IPS DF 19.7 (cell line): ENCODE measurements at regions not wholly inside any gene's neighbourhood (a gene's known extent, or its start where the extent isn't known, plus 50 kb on each side); places are given as distances from the start of the nearest gene placed in this dataset.
"Not testable (repeated sequence)": the region's sequence is repeated elsewhere in the genome, so short reads cannot be mapped to it uniquely, and the experiment has no call there.

ENCODE experiments used
- DNase-seq: peaks from one replicate; pipeline ENCODE4 v3.0.0-alpha.2; 2013; ENCODE audit warnings: low read depth, low spot score

DNA sequence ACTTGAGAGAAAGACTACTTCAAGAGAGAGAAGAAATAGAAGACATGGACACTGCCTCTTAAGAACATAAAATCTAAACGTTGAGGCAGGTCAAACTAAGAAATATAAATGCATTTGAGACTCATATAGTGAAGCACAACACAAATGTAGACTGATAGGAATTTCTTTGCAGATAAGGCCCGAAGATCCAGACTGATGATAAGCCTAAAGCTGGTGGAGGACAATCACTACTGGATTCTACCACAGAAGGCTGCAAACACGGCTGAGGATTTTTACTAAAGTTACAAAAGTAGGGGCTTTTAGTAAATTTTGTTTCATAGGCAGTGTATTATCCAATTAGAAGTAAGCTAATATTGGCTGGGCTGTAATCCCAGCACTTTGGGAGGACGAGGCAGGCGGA is 278.3 kb downstream of the RAP2B start:
- no peak for DNase-seq

DNA sequence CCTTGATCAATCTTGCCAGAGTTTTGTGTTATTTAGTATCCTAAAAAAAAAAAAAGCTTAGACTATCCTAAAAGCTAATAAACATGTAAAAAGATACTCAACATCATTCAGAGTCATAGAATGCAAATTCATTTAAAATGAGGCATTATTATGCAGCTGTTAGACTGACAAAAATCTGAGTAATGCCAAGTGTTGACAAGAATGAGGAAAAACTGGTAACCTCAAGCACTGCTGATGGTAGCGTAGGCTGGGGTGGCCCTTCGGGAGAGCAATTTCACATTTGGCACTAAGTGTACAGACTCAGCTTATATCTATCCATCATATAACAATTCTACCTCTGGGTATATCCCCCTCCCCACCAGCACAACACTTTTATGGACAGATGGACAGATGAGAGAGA is 280.4 kb downstream of the RAP2B start:
- no peak for DNase-seq

DNA sequence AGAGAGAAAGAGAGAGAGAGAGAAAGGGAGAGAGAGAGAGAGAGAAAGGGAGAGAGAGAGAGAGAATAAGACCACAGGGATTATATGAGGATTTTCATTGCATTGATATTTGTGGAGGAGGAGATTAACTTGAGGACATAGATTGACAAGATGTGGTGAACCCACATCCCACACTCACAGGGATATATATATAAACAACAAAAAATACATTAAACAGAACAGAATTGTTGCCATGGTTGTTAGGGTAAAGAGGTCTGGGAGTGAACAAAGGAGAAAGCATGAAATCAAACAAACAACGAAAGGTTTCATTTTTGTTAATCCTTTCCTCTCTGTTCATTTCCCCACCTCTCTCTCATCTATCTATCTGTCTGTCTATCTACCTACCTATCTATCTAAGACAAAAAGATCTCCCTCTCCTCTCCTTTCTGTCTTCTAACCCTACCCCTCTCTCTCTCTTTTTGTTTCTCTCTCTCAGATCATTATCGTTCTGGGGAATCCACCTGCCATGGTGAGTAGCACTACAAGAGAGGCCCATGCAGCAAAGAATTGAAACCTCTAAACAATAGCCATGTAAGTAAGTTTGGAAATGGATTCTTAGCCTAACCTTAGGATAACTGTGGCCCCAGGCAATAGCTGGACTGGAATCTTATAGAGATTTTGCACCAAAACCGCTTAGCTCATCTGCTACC is 280.9 kb downstream of the RAP2B start:
- no peak for DNase-seq

DNA sequence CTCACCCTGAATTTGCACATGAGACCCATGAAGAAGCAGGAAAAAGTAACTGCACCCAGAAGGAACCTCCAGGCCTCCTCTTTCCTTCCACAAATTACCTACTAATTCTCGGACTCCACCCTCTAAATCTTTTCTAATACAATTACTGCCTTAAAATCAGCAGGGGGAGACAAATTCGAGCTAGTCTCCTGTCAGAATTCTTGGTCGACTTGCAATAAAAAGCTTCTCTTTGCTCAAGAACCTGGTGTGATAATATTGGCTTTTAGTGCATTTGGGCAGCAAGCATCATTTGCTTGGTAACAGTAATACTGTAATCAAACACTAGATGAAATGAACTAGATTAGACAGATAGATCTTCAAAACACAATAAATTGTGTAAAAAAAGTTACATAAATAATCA is 281.9 kb downstream of the RAP2B start:
- DNase-seq, result no peak

DNA sequence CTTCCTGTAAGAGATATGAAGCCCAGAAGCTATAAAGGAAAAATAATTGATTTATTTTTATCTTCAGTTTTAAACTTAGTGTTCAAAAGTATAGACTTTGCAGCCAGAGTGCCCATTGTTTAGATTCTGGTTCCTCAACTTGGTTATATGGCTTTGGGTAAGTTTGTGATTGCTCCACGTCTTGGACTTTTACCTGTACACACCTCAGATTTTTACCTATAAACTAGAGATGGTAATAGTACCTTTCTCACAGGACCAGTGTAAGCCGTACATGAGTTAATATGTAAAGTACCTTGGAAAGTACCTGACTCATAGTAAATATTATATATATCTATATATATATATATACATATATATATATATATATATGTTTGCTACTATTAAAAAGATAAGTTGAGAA is 283.8 kb downstream of the RAP2B start:
- DNase-seq, result no peak

DNA sequence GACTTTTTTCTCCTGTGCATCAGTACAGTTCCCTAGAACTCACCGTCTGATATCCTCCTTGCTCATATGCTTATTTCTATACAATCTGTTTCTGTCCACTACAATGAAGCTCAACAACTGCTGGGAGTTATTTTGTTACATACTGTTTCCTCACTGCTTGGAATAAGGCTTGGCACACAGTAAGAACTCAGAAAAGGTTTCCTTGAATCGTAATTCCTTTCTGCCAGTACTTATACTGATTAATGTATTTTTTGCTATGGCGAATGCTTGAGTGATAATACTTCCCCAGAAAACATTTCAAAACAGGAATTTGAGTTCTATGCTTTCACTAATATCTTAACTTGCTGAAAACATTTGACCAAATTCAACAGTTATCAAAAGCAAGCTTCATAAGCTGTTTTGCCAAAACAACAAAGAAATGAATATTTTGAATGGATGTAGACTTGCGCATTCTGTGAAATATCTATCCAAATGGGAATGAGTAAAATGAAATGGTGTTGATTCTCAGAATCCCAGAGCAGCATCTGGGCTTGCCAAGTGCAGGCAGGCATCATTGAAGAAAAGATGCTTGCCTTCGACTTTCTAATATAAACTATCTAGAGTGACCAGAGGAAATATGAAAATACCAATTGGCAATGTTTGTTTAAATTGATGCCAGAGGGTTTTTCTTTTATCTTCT is 286.3 kb downstream of the RAP2B start:
- no peak for DNase-seq

DNA sequence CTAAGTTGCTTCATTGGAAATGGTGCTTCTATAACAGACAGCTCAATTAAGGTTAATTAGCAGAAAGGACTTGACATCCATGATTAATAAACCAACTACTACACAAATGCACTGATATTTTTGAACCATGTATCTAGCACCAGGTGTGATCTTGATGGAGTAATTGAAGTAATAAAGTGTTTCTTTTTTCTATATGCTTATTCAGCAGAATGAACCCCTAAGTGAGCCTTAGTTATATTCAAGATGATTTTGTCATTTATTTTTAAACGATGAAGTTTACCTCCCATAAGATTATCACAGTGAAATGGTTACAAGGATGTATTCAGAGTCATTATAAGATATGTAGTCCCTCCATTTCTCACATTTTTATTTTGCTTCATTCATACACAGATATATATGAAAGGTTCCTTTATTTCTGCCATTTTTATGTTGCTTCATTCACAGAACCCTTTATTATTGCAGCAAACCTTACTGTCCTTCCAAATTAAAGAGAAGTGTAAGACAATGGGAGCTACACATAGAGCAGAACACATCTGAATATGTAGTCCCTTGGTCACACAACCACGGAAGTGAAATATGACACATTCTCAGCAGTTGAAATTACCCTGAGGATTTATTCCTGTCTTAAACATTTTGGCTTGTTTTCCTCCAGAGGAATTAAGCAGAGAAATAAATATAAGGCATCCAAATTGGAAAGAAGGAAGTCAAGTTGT is 295.0 kb downstream of the RAP2B start:
- DNase-seq, result no peak

DNA sequence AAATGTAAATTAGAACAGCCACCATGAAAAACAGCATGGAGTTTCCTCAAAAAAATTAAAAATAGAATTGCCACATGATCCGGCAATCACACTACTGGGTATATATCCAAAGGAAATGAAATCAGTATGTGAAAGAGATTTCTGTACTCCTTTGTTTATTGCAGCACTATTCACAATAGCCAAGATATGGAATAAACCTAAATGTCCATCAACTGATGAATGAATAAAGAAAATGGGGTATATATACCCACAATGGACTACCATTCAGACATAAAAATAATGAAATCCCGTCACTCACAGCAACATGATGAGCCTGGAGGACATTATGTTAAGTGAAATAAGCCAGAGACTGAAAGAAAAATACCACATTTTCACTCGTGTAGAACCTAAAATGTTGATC is 296.9 kb downstream of the RAP2B start:
- no peak for DNase-seq

DNA sequence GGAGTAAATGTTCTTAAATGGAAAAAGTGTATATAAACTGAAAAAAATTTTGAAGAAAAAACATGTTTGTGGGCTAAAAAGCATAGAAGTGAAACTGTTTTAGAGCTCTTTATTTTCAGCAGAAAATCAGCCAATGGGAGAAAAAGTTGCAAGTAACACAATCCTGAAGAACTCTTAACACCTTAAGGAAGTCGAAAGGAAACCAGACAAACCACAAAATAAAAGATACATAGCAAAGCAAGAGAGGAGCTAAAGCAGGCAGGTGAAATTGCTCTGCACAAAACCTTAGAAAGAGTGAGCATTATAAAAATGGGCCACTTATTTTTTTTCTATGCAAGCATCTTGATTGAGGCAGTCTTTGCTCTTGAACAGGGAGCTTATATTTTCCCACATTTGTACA is 300.5 kb downstream of the RAP2B start:
- DNase-seq, result no peak

DNA sequence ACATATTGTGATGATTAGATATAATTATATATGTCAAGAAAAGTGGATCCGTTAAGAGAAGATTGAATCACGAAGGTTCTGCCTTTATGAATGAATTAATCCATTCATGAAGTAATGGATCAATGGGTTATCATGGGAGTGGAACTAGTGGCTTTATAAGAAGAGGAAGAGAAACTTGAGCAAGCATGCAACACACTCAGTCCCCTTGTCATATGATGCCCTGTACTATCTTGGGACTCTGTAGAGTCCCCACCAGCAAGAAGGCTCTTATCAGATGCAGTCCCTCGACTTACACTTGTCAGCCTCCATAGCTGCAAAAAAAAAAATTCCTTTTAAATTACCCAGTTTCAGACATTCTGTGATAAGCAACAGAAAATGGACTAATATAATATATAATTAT is 301.9 kb downstream of the RAP2B start:
- DNase-seq, result no peak

DNA sequence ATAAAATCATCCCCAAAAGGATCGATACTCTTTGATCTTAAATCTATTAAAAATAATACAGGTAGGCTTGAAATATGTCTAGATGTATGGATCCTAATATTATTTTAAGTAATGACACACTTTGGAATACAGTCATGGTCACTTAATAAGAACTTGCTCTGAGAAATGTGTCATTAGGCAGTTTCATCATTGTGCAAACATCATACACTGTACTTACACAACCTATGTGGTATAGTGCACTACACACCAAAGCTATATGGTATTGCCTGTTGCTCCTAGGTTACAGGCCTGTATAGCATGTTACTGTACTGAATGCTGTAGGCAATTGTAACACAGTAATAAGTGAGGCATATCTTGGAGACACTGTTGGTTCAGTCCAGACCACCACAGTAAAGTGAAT is 307.1 kb downstream of the RAP2B start:
- DNase-seq, result no peak

DNA sequence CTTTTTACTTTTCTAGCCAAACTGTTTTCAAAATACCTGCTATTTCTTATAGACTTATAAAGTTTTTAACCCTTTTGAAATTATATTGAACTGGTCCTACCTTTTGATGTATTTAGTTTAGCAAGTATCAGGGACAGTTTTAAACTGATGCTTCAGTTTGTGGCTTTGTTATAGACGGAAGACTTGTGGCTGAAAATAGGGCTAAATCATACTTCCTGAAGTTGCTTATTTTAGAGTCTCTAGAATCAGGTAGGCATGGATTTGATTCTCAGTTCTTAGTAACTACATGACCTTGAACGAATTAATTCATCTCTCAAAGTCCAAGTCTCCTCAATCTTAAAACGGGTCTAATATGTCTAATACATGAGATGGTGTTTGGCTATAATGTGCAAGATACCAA is 322.8 kb downstream of the RAP2B start:
- DNase-seq, result no peak

DNA sequence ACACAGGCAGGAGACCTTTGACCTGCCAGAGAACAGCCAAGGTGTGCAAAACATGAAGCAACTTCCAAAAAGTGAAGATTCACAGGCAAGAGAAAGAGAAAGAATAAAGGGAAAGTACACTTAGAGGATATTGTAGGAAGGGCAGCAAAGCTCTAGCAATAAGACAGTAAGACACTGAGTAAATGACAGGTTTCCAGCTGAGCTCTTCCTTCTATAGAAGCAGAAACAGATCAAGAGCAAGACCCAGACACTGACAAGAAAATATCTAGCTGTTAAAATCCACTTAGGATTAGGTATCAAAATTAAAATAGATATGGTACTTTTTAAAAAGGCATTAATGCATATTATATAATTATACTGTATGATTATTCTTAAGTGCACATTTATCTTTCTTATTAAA is 333.4 kb downstream of the RAP2B start:
- DNase-seq, result no peak

DNA sequence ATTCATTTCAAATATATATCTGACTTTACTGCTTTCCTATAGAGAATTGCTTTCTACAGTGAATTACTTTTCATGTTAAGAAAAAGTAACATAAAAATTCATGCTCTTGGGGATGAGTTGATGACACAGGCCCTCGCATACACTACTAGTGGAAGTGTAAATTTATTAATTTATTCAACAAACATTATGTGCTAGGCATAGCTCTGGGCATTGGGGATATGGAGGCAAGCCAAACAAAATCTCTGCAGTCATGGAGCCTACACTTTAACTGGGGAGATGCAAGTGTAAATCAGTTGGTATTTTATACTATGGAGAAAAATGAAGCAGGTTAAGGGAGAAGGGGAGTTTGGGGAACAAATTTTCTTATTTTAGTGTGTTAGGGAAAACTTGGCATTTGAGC is 340.7 kb downstream of the RAP2B start:
- DNase-seq, result no peak

DNA sequence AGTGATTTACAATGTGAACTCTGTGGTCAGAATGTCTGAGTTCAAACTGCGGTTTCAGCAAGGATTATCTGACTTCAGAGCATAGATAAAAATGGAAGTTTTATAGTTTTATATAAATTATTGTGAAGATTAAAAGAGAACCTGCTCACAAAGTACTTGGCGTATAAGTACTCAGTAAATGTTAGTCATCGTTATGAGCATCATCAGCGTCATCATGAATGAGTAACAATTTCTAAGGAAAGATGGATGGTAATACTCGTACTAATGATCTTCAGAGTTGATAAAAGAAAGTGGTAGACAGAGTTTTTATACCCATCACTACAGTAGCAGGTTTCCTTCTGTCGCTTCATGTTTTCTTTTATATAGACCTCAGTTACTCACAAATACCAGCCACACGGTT is 341.8 kb downstream of the RAP2B start:
- no peak for DNase-seq

DNA sequence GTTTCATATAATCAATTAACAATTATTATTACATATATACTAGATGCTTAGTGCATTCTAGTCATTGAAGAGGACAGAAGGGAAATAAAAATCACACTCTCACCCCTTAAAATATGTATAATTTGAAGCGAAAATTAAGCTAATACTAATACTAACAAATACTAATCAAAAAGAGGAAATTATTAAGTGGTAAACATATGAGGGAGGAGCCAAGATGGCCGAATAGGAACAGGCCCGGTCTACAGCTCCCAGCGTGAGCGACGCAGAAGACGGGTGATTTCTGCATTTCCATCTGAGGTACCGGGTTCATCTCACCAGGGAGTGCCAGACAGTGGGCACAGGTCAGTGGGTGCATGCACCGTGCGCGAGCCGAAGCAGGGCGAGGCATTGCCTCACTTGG is 344.2 kb downstream of the RAP2B start:
- not testable (repeated sequence) for DNase-seq

DNA sequence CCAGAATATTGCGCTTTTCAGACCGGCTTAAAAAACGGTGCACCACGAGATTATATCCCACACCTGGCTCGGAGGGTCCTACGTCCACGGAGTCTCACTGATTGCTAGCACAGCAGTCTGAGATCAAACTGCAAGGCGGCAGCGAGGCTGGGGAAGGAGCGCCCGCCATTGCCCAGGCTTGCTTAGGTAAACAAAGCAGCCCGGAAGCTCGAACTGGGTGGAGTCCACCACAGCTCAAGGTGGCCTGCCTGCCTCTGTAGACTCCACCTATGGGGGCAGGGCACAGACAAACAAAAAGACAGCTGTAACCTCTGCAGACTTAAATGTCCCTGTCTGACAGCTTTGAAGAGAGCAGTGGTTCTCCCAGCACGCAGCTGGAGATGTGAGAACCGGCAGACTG is 344.7 kb downstream of the RAP2B start:
- DNase-seq, result not testable (repeated sequence)

DNA sequence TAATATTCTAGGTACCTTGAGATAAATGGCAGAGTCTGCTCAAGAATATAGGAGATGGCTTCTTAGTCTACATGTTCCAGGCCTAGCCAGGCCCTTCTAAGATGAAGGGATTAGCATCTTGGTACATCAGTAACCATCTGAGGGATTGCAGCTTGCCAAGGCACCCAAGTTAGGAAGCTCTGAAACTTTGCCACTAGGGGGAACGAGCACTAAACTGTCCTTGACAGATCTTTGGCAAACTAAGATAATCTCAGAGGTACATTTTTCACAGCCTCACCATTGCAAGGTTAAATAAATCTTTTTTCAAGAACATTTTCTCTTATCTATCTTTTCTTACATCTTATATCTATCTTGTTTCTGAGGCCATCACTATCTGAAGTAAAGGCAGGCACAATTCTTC is 351.2 kb downstream of the RAP2B start:
- peak; percentile 1 for DNase-seq

DNA sequence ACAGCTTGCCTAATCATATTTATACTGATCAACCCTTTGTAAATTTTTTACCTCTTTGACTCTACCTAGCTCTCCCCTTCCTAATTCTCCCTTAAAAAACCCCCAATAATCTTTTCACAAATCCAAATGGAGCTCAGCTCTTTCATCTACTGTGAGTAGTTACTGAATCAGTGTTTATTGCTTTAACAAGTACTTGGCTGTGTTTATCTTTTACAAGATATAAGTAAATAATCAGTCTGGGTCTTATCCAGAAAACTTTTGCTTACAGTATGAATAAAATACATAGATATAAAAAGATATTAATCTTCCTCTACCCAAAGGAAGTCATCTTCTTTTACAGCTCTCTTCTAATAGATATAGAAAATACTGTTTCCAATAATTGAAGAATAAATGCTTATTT is 366.4 kb downstream of the RAP2B start:
- DNase-seq, result no peak

DNA sequence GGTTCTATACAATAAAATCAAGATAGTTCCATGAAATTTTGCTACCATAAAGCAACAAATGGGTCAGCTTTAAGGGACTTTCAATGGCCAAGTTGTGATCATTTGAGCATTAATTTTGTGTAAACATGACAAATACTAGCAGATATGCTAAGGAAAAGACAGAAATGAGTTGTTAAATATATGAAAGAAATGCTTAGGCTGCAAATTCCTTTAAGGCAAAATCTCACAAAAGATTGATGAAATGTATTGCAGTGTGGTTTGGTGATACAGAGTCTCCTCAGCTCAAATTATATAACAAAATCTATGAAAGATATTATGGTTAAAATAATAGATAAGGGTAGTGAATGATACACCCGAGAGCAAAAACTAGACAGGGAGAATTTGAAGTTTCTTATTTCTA is 377.2 kb downstream of the RAP2B start:
- DNase-seq, result no peak

DNA sequence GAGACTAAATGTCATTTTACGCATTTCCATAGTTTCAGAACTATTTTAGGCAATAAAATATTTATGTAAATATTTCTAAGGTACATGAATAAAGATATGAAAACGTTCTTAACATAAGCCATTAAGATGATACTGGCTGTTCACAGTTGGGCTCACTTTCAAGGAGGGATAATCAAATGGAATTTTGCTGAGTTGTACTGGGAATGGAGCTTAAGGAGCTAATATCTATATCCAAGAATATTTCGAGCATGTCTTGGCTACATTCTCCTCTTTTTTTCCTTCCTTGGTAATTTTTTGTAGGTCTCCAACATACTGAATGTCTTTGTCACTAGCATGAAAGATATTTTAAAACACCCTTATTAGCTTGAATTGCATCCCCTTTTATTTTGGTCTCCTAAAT is 383.4 kb downstream of the RAP2B start:
- no peak for DNase-seq

DNA sequence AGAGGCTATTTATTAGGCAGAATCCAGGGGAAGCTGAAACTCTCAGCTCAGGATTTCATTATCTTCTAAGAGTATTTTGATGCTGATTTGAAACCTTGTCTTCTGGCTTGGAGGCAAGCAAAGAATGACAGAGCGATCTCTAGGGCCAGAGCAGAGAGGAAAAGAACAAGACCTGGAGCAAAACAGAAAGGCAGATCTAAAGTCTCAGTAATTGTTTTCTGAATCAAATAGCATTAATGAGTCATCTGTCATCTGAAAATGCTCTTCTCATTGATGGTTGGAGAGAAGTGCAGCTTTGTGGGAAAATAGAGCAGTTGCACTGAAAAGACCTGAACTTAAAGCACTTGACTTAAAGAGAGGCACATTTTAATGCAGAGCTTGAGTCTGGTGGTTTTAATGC is 385.9 kb downstream of the RAP2B start:
- no peak for DNase-seq

DNA sequence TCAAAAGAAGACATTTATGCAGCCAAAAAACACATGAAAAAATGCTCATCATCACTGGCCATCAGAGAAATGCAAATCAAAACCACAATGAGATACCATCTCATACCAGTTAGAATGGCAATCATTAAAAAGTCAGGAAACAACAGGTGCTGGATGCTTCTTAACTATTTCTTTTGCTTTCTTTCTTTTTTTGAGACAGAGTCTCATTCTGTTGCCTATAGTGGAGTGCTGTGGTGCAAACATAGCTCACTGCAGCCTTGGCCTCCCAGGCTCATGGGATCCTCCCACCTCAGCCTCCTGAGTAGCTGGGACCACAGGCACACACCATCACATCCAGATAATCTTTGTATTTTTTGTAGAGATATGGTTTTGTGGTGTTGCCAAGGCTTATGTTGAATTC is 387.7 kb downstream of the RAP2B start:
- not testable (repeated sequence) for DNase-seq
